GM03348 (cell line): ENCODE measurements at regions not wholly inside any gene's neighbourhood (a gene's known extent, or its start where the extent isn't known, plus 50 kb on each side); places are given as distances from the start of the nearest gene placed in this dataset.
"Not testable (repeated sequence)": the region's sequence is repeated elsewhere in the genome, so short reads cannot be mapped to it uniquely, and the experiment has no call there.

Experiments
- DNase-seq: peaks from one replicate; pipeline ENCODE4 v3.0.0; 2012; ENCODE audit warnings: low spot score

- DNase-seq: no peak
Measured at GRCh38 chr11:38006466-38006865, 1408.4 kb upstream of the RAG2 start.

- no peak for DNase-seq
Measured at GRCh38 chr11:38005597-38005996, 1407.6 kb upstream of the RAG2 start.

- DNase-seq: no peak
Measured at GRCh38 chr11:37999171-37999570, 1401.1 kb upstream of the RAG2 start.

- no peak for DNase-seq
Measured at GRCh38 chr11:37995886-37996285, 1397.8 kb upstream of the RAG2 start.

GRCh38 chr11:37988031-37988430, 1390.0 kb upstream of the RAG2 start:
- DNase-seq: no peak

GRCh38 chr11:37984991-37985390, 1387.0 kb upstream of the RAG2 start:
- no peak for DNase-seq

GRCh38 chr11:37978647-37979046, 1380.6 kb upstream of the RAG2 start:
- no peak for DNase-seq

GRCh38 chr11:37973941-37974340, 1375.9 kb upstream of the RAG2 start:
- DNase-seq: no peak

GRCh38 chr11:37972691-37973090, 1374.7 kb upstream of the RAG2 start:
- DNase-seq: no peak

GRCh38 chr11:37969336-37969735, 1371.3 kb upstream of the RAG2 start:
- not testable (repeated sequence) for DNase-seq

GRCh38 chr11:37968148-37968547, 1370.1 kb upstream of the RAG2 start:
- no peak for DNase-seq

GRCh38 chr11:37967635-37968034, 1369.6 kb upstream of the RAG2 start:
- DNase-seq: no peak

- DNase-seq: no peak
Measured at GRCh38 chr11:37963440-37963839, 1365.4 kb upstream of the RAG2 start.

- no peak for DNase-seq
Measured at GRCh38 chr11:37957717-37958116, 1359.7 kb upstream of the RAG2 start.

GRCh38 chr11:37951996-37952395, 1354.0 kb upstream of the RAG2 start:
- DNase-seq: no peak

- DNase-seq: no peak
Measured at GRCh38 chr11:37948258-37948657, 1350.2 kb upstream of the RAG2 start.

GRCh38 chr11:37947821-37948220, 1349.8 kb upstream of the RAG2 start:
- DNase-seq: no peak

GRCh38 chr11:37946155-37946766, 1348.2 kb upstream of the RAG2 start:
- peak; percentile 15 for DNase-seq

- DNase-seq: no peak
Measured at GRCh38 chr11:37942081-37942480, 1344.0 kb upstream of the RAG2 start.

- no peak for DNase-seq
Measured at GRCh38 chr11:37929100-37929653, 1331.1 kb upstream of the RAG2 start.

GRCh38 chr11:37926772-37927171, 1328.7 kb upstream of the RAG2 start:
- DNase-seq: no peak

- DNase-seq: no peak
Measured at GRCh38 chr11:37916331-37916730, 1318.3 kb upstream of the RAG2 start.

GRCh38 chr11:37914859-37915258, 1316.8 kb upstream of the RAG2 start:
- DNase-seq: no peak

GRCh38 chr11:37908219-37908548, 1310.1 kb upstream of the RAG2 start:
- DNase-seq: no peak
